ENCODE measurements at regions not wholly inside any gene's neighbourhood (a gene's known extent, or its start where the extent isn't known, plus 50 kb on each side); places are given as distances from the start of the nearest gene placed in this dataset.

DNA sequence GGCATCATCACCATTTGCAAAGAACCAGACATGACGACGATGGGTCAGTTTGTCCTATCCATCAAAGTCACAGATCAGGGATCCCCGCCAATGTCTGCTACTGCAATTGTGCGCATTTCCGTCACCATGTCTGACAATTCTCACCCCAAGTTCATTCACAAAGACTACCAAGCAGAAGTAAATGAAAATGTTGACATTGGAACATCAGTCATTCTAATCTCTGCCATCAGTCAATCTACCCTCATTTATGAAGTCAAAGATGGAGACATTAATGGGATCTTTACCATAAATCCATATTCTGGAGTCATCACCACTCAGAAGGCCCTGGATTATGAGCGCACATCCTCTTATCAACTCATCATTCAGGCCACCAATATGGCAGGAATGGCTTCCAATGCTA, 171.6 kb upstream of the MTNR1B start:
- 93 to 94% methylated on average over 6 of the region's 6 CpGs for WGBS, 2 donors
- TF ChIP-seq, protein P1, sequence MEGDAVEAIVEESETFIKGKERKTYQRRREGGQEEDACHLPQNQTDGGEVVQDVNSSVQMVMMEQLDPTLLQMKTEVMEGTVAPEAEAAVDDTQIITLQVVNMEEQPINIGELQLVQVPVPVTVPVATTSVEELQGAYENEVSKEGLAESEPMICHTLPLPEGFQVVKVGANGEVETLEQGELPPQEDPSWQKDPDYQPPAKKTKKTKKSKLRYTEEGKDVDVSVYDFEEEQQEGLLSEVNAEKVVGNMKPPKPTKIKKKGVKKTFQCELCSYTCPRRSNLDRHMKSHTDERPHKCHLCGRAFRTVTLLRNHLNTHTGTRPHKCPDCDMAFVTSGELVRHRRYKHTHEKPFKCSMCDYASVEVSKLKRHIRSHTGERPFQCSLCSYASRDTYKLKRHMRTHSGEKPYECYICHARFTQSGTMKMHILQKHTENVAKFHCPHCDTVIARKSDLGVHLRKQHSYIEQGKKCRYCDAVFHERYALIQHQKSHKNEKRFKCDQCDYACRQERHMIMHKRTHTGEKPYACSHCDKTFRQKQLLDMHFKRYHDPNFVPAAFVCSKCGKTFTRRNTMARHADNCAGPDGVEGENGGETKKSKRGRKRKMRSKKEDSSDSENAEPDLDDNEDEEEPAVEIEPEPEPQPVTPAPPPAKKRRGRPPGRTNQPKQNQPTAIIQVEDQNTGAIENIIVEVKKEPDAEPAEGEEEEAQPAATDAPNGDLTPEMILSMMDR (IDR thresholded peaks at IDR 0.05) = no peak
- no peak for TF ChIP-seq POLR2A (IDR thresholded peaks at IDR 0.05)
- DNase-seq (ENCODE audit: low spot score in 2 of 2) = no peak
- no peak overlapping the region for H3K4me3 ChIP-seq (ENCODE audit: low read depth, poor library complexity, severe bottlenecking)
- intact Hi-C loops (cut with DNase I; ENCODE audit: low total_unique reads) = no loop called here

DNA sequence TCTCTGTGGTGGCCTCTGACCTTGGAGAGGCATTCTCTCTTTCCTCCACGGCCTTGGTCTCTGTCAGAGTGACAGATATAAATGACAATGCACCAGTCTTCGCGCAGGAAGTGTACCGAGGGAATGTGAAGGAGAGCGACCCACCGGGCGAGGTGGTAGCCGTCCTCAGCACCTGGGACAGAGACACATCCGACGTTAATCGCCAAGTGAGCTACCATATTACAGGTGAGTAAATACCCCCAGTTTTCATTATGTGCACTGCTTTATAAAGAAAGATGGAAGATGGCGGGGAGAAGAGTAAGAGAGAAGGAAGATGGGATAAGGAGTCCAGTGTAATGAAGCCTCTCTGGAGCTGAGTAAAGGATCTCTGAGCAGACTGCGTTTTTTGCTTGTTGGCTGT, 167.8 kb upstream of the MTNR1B start:
- intact Hi-C loops (cut with DNase I; ENCODE audit: low total_unique reads) = no loop called here
- no peak overlapping the region for H3K4me3 ChIP-seq (ENCODE audit: low read depth, poor library complexity, severe bottlenecking)
- 86 to 92% methylated on average over 13 of the region's 13 CpGs for WGBS, 2 donors
- no peak for TF ChIP-seq POLR2A (IDR thresholded peaks at IDR 0.05)
- TF ChIP-seq, protein P1 (IDR thresholded peaks at IDR 0.05) = no peak
- DNase-seq (ENCODE audit: low spot score in 2 of 2) = no peak

DNA sequence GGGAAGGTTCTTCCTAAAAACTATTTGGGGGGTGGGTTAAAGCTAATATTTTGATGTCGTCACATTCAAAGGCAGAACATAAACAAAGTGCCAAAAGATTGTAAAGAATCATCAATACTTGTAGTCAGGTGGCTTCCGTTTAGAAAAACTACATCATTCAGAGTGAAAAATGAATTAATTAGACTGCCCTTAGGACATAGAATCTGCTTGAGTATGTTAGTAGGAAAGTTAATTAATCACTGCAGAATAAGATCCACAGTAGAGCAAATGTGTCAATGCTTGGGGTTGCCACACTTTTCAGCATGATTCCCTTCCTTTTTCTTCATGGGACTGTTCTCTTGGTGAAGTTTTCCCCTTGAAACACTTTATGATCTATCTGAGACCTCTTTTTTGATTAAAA, 166.8 kb upstream of the MTNR1B start:
- no peak for DNase-seq (ENCODE audit: low spot score in 2 of 2)
- WGBS, 2 donors = 55 to 57% methylated on average over 2 of the region's 2 CpGs
- no peak overlapping the region for H3K4me3 ChIP-seq (ENCODE audit: low read depth, poor library complexity, severe bottlenecking)
- intact Hi-C loops (cut with DNase I; ENCODE audit: low total_unique reads) = no loop called here
- TF ChIP-seq, protein P1 (IDR thresholded peaks at IDR 0.05) = no peak
- TF ChIP-seq POLR2A (IDR thresholded peaks at IDR 0.05) = no peak

DNA sequence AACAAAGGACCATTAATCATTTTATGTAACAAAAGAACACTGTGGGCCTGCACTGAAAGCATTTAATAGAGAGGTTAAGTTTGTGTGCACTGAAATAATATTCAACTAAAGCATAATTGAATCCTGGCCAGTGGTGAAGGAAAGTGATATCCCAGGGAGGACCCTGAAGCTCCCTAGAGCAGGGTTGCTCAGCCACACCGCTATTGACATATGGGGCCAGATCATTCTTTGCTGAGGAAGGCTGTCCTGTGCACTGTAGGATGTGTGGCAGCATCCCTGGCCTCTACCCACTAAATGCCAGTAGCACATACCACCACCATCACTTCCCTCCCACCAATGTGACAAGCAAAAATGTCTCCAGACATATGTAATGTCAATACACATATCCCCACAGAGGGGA, 166.1 kb upstream of the MTNR1B start:
- intact Hi-C loops (cut with DNase I; ENCODE audit: low total_unique reads) = no loop called here

DNA sequence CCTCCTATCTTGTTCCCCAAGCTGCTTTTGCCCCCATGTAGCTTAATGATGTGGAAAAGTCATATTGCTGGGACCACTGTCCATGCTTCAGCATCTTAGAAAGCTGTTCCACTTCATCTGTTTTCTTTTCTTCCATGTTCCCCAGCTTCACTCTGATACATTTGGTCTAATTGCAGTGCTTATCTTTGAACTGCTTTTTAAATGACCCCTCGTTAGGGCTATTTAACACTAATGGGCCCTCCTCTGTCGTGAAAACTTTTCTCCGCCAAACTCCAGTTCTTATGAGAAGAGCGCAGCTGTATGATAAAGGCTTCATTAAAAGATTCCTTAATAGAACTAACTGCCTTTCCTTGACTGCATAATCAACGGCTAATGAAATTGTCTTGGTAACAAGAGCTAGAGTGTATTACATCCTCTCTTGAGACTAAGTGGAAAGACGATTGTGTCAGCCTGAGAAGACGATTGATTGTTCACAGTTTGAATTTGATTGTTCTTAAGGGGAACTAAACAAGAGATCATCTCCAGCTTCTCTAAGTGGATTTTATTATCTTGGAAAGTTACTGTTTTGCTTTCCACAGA, 165.0 kb upstream of the MTNR1B start:
- TF ChIP-seq, protein P1 (IDR thresholded peaks at IDR 0.05) = no peak
- TF ChIP-seq POLR2A (IDR thresholded peaks at IDR 0.05) = no peak
- DNase-seq (ENCODE audit: low spot score in 2 of 2) = no peak
- no peak overlapping the region for H3K4me3 ChIP-seq (ENCODE audit: low read depth, poor library complexity, severe bottlenecking)
- intact Hi-C loops (cut with DNase I; ENCODE audit: low total_unique reads) = no loop called here
- WGBS, 2 donors = 85 to 88% methylated on average over 7 of the region's 7 CpGs

More for the DNA sequence above, 166.1 kb upstream of the MTNR1B start:
- 85 to 88% methylated on average over 1 of the region's 1 CpG for WGBS, 2 donors
- H3K4me3 ChIP-seq (ENCODE audit: low read depth, poor library complexity, severe bottlenecking) = no peak overlapping the region
- no peak for DNase-seq (ENCODE audit: low spot score in 2 of 2)
- no peak for TF ChIP-seq POLR2A (IDR thresholded peaks at IDR 0.05)

DNA sequence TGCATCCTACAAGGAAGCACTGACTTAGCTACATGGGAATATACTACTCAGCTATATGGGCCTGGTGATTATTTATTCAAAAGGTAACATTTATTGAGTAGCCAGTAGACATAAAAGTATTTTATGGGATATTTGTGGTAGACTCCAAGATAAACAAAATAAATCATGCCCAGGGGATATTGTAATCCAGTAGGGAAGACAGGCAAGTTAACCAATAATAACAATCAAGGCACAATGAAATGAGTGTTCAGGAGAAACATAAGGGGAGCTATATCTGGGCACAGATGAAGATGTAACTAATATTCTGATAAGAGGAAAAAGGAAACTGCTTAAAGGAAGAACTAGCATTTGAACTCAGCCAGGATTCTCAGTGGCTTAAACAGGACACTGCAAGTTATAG, 161.4 kb upstream of the MTNR1B start:
- TF ChIP-seq, protein P1 (IDR thresholded peaks at IDR 0.05) = no peak
- no peak for TF ChIP-seq POLR2A (IDR thresholded peaks at IDR 0.05)
- intact Hi-C loops (cut with DNase I; ENCODE audit: low total_unique reads) = no loop called here
- H3K4me3 ChIP-seq (ENCODE audit: low read depth, poor library complexity, severe bottlenecking) = no peak overlapping the region
- no peak for DNase-seq (ENCODE audit: low spot score in 2 of 2)
